GM13976 (cell line): ENCODE measurements at regions not wholly inside any gene's neighbourhood (a gene's known extent, or its start where the extent isn't known, plus 50 kb on each side); places are given as distances from the start of the nearest gene placed in this dataset.

ENCODE experiments used
- DNase-seq: peaks from one replicate; pipeline ENCODE4 v3.0.0; 2012; ENCODE audit warnings: low spot score
- in situ Hi-C: fragments of 300-500 bp; cut with MboI; formaldehyde crosslinking; loops from one replicate; pipeline ENCODE4 v1.12.0; 2022; ENCODE audit warnings: low sequenced_read_pairs, mixed read lengths, inconsistent platforms; ENCODE audit not compliant: unreplicated experiment
- TF ChIP-seq, protein P1 (sequence below): IDR thresholded peaks from 2 replicates; pipeline ENCODE4 v1.5.1; 2012; ENCODE audit warnings: borderline replicate concordance, mild to moderate bottlenecking; ENCODE audit not compliant: insufficient read depth; ENCODE audit errors: extremely low read depth, missing control alignments, control extremely low read depth

DNA sequence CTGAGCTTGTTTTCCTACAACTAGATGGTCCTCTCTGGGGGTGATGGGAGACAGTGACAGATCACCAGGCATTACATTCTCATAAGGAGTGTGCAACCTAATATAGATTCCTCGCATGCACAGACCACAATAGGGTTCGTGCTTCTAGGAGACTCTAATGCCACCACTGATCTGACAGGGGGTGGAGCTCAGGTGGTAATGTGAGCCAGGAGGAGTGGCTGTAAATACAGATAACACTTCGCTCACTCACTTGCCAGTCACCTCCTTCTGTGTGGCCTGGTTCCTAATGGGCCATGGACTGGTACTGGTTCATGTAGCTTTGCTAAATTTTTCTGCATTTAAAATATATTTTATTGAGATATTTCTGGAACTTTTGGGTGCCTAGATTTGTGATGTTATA lies 202.3 kb upstream of the ZNF32 start:
- DNase-seq = no peak
- in situ Hi-C loops = no loop called here
- TF ChIP-seq, protein P1, sequence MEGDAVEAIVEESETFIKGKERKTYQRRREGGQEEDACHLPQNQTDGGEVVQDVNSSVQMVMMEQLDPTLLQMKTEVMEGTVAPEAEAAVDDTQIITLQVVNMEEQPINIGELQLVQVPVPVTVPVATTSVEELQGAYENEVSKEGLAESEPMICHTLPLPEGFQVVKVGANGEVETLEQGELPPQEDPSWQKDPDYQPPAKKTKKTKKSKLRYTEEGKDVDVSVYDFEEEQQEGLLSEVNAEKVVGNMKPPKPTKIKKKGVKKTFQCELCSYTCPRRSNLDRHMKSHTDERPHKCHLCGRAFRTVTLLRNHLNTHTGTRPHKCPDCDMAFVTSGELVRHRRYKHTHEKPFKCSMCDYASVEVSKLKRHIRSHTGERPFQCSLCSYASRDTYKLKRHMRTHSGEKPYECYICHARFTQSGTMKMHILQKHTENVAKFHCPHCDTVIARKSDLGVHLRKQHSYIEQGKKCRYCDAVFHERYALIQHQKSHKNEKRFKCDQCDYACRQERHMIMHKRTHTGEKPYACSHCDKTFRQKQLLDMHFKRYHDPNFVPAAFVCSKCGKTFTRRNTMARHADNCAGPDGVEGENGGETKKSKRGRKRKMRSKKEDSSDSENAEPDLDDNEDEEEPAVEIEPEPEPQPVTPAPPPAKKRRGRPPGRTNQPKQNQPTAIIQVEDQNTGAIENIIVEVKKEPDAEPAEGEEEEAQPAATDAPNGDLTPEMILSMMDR = no peak

DNA sequence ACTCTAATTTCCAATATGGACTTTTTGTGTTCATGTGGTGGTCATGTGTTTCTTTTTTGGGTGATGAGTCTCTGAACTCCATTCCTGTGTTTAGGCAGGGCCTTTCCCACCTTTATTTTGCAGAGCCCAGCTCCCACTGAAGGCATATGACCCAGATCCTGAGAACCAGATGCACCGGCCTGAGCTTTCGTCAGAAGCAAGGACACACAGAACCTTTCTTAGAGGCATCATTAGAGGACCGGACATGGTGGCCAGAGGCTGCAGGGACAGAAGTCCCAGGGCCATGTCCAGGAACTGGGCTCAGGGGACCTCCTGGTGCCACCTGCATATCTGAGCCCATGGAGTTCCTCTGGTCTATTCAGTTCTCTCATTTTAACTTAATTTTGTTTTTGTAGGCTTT lies 200.9 kb upstream of the ZNF32 start:
- in situ Hi-C loops = no loop called here
- DNase-seq = no peak
- TF ChIP-seq, protein P1 = no peak

DNA sequence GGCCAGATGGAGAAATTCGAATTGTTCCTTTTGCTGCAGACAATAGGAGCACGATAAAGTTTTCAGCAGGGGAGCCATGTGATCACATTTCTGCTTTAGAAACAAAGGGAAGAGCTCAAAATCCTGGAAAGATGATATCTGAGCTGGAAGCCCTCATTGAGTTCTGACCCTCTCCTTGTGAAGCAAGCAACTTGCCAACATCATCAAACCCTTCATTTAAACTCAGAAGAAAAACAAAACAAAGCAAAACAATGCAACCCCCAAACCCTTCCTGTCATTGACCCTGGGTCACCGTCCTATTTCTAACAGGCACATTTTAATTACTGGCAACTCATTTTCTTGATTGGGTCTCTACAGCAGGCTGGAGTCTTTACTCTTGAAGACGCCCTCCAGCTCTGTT lies 198.3 kb upstream of the ZNF32 start:
- in situ Hi-C loops = no loop called here
- TF ChIP-seq, protein P1 = no peak
- DNase-seq = no peak

DNA sequence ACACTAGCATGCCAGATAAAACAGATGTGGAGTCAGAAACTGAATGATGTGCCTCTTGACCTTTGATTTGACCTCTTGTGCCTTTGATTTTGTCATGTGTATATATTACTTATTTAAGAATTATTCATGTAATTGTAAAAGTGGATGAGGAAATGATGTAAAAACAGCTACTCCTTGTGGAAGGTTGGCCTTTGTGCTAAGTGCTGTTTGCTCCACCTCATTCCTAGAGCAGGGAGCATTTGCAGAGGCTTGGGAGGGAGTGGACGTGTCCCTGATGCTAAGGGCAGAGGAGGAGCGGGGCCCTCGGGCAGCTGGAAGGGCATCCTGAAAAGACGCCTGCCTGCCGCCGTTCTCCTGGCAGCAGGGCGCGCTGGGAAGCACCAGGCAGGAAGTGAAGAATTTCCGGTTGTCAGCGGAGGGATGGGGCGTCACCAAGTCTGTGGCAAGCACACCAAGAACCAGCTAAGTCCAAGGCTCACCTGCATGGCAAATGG lies 197.6 kb upstream of the ZNF32 start:
- DNase-seq = no peak
- TF ChIP-seq, protein P1 = no peak
- in situ Hi-C loops = no loop called here

DNA sequence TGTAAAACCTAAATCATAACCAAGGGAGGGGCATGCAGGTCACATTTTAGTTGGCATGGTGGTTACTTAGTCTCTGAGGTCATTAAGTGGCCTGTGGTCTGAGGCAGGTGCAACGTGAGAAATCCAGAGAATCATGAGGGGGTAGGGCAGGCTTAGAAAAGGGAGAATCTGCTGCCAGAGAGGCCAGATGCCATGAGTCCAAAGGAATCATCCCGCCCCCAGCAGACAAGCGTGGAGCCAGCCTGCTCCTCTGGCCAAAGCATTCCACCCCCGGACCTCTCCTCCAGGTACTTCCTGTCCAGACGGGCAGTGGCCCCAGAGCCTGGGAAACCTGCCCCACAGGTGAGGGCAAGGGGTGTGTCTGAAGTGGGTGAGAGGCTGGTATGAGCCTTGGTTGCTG lies 196.4 kb upstream of the ZNF32 start:
- DNase-seq = no peak
- TF ChIP-seq, protein P1 = no peak
- in situ Hi-C loops = no loop called here

DNA sequence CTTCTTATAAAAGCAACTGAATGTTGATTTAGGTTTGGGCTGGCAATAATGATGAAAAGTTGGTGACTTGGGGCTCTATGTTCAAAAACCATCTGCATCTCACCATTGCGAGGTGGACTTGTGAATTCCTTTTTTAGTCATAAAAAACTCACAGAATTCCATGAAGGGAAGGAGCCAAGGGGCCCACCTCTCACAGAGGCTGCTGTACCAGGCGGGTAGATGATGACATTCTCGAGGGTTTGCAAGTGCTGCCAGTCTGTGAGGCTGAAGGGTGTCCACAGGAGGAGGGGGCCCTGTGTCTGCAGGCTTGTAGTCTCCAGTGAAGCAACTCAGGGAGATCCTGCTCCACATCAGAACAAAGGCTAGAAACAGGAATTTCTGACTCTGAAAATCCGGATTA lies 195.5 kb upstream of the ZNF32 start:
- no peak for DNase-seq
- in situ Hi-C loops = no loop called here
- TF ChIP-seq, protein P1 = no peak

DNA sequence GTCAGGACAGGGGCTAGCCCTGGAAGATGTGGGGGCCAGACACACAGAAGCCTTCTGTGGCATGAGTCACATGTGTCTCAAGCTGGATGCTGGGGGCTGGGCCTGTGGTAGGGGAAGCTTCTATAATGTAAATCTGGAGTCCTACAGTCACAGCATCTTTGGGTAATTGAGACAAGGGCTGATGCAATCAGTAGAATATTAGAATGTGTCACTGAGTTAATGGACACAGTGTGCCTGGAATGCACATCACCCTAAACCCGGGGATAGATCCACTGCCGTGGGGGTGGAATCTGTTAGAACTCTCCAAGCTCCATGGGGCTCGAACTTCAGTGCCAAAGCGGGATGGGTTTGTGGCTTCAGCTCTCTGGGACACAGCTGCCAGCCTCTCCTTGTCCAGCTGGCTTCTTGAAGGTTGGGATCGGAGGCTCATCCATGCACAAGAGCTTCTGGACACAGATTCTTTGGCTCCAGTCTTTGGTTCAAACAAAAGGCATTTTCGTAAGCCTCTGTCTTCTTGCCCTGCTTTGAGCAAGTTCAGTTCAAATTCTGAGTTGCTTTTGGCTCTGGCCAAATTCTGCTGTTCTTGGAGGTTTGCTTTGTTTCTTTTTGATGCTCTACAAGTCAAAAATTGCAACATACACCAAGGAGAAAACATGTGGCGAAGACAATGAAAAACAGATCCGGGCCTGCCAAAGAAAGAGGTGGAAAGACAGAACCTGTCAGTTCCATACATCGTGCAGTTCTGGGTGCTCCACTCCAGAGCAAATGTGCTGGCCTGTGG lies 194.8 kb upstream of the ZNF32 start:
- in situ Hi-C loops = no loop called here
- DNase-seq = no peak
- TF ChIP-seq, protein P1 = no peak
